MM.1S (cell line): ENCODE measurements at regions not wholly inside any gene's neighbourhood (a gene's known extent, or its start where the extent isn't known, plus 50 kb on each side); places are given as distances from the start of the nearest gene placed in this dataset.

Source experiments
- DNase-seq: peaks from one replicate; pipeline ENCODE4 v3.0.0-alpha.2; 2015
- H2AFZ ChIP-seq: fragments of 300-600 bp; sonication (generic); 2 replicates; pipeline ENCODE4 v1.6.0; 2016; ENCODE audit warnings: antibody characterized with exemption, low read length
- H3F3A ChIP-seq: fragments of 300-600 bp; sonication (generic); 2 replicates; pipeline ENCODE4 v1.6.1; 2016; ENCODE audit warnings: mild to moderate bottlenecking, antibody characterized with exemption, low read length, moderate library complexity, mixed read lengths; ENCODE audit not compliant: insufficient read depth
- H3K27ac ChIP-seq: fragments of 300-600 bp; sonication (generic); 2 replicates; pipeline ENCODE4 v1.5.1; 2016; ENCODE audit warnings: mild to moderate bottlenecking, low read length
- H3K27me3 ChIP-seq: fragments of 300-600 bp; sonication (generic); replicated peaks from 2 replicates; pipeline ENCODE4 v1.6.0; 2016; ENCODE audit warnings: low read length; ENCODE audit not compliant: insufficient read depth
- H3K36me3 ChIP-seq: fragments of 300-600 bp; sonication (generic); replicated peaks from 2 replicates; pipeline ENCODE4 v1.6.1; 2016; ENCODE audit warnings: mild to moderate bottlenecking, low read length, mixed read lengths; ENCODE audit not compliant: insufficient read depth
- H3K4me1 ChIP-seq: fragments of 300-600 bp; sonication (generic); 2 replicates; pipeline ENCODE4 v1.6.1; 2016; ENCODE audit warnings: low read length, mixed read lengths
- H3K4me2 ChIP-seq: fragments of 300-600 bp; sonication (generic); 2 replicates; pipeline ENCODE4 v1.6.0; 2016; ENCODE audit warnings: low read depth, low read length
- H3K4me3 ChIP-seq: fragments of 300-600 bp; sonication (generic); 2 replicates; pipeline ENCODE4 v1.5.1; 2016; ENCODE audit warnings: low read length, mixed read lengths
- H3K79me2 ChIP-seq: fragments of 300-600 bp; sonication (generic); 2 replicates; pipeline ENCODE4 v1.6.1; 2016; ENCODE audit warnings: mixed run types, low read length, mixed read lengths
- H3K9ac ChIP-seq: fragments of 300-600 bp; sonication (generic); 2 replicates; pipeline ENCODE4 v1.6.1; 2016; ENCODE audit warnings: low read length, mixed read lengths
- H3K9me2 ChIP-seq: fragments of 300-600 bp; sonication (generic); replicated peaks from 2 replicates; pipeline ENCODE4 v1.6.1; 2016; ENCODE audit warnings: mild to moderate bottlenecking, low read length, mixed read lengths; ENCODE audit not compliant: insufficient read depth
- H3K9me3 ChIP-seq: fragments of 300-600 bp; sonication (generic); replicated peaks from 2 replicates; pipeline ENCODE4 v1.6.1; 2016; ENCODE audit warnings: mild to moderate bottlenecking, low read length, mixed read lengths; ENCODE audit not compliant: insufficient read depth
- H4K20me1 ChIP-seq: fragments of 300-600 bp; sonication (generic); 2 replicates; pipeline ENCODE4 v1.6.1; 2016; ENCODE audit warnings: mild to moderate bottlenecking, low read length, moderate library complexity, mixed read lengths; ENCODE audit not compliant: insufficient read depth
- EZH2 ChIP-seq: fragments of 300-600 bp; sonication (generic); optimal IDR thresholded peaks from 2 replicates; pipeline ENCODE3; 2017; ENCODE audit warnings: low read depth, mild to moderate bottlenecking, antibody characterized with exemption, low read length, mixed read lengths
- EZH2phosphoT487 ChIP-seq: fragments of 300-600 bp; sonication (generic); IDR thresholded peaks from 2 replicates; pipeline ENCODE4 v1.6.1; 2018; ENCODE audit warnings: antibody characterized with exemption, low read length
- TF ChIP-seq, protein P1 (sequence below): fragments of 300-600 bp; sonication (generic); IDR thresholded peaks from 2 replicates; pipeline ENCODE4 v1.5.1; 2016; ENCODE audit warnings: antibody characterized with exemption, low read length, mixed read lengths

GRCh38 chr20:21920211-21920610 lies 214.7 kb downstream of the PAX1 start:
- H3K9me2 ChIP-seq: no peaks in the 10 kb centered on the region
- TF ChIP-seq EZH2phosphoT487 (no peak), EZH2 (no peak)
- TF ChIP-seq, protein P1, sequence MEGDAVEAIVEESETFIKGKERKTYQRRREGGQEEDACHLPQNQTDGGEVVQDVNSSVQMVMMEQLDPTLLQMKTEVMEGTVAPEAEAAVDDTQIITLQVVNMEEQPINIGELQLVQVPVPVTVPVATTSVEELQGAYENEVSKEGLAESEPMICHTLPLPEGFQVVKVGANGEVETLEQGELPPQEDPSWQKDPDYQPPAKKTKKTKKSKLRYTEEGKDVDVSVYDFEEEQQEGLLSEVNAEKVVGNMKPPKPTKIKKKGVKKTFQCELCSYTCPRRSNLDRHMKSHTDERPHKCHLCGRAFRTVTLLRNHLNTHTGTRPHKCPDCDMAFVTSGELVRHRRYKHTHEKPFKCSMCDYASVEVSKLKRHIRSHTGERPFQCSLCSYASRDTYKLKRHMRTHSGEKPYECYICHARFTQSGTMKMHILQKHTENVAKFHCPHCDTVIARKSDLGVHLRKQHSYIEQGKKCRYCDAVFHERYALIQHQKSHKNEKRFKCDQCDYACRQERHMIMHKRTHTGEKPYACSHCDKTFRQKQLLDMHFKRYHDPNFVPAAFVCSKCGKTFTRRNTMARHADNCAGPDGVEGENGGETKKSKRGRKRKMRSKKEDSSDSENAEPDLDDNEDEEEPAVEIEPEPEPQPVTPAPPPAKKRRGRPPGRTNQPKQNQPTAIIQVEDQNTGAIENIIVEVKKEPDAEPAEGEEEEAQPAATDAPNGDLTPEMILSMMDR: no peak
- no peaks in the 10 kb centered on the region for H3K36me3 ChIP-seq
- no peaks in the 10 kb centered on the region for H3K9me3 ChIP-seq
- H3K4me1 ChIP-seq: no peaks in the 10 kb centered on the region
- no peaks in the 10 kb centered on the region for H4K20me1 ChIP-seq
- H3K79me2 ChIP-seq: no peaks in the 10 kb centered on the region
- no peak overlapping the region for H3K4me3 ChIP-seq
- no peak for DNase-seq
- no peak overlapping the region for H3K9ac ChIP-seq
- no peaks in the 10 kb centered on the region for H3K27me3 ChIP-seq
- no peak overlapping the region for H3K4me2 ChIP-seq
- no peaks in the 10 kb centered on the region for H3F3A ChIP-seq
- no peak overlapping the region for H3K27ac ChIP-seq
- H2AFZ ChIP-seq: no peak overlapping the region

GRCh38 chr20:21918398-21918797 lies 212.9 kb downstream of the PAX1 start:
- Histone ChIP-seq H3K4me3 (no peak overlapping the region), H3K79me2 (no peaks in the 10 kb centered on the region), H4K20me1 (no peaks in the 10 kb centered on the region), H3K4me1 (no peaks in the 10 kb centered on the region), H3K9me2 (no peaks in the 10 kb centered on the region), H3K9ac (no peak overlapping the region), H3K27ac (no peak overlapping the region), H3K36me3 (no peaks in the 10 kb centered on the region), H3K27me3 (no peaks in the 10 kb centered on the region), H2AFZ (no peak overlapping the region), H3K4me2 (no peak overlapping the region), H3F3A (no peaks in the 10 kb centered on the region), H3K9me3 (no peaks in the 10 kb centered on the region)
- no peak for DNase-seq
- TF ChIP-seq EZH2: no peak
- TF ChIP-seq EZH2phosphoT487: no peak
- TF ChIP-seq, protein P1: no peak

DNA sequence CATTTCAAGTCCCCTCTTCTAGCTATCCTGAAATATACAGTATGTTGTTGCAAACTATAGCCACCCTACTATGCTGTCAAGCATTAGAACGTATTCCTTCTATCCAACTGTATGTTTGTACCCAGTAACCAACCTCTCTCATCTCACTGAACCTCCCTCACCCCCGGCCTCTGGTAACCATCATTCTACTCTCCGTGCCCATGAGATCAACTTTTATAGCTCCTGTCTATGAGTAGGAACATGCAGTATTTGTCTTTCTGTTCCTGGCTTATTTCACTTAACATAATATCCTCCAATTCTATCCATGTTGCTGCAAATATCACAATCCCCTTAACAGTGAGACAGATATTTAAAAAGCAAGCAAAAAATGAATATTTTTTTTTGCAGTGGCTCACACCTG lies 196.9 kb downstream of the PAX1 start:
- no peak for TF ChIP-seq EZH2
- H3K4me2 ChIP-seq: no peak overlapping the region
- H3K79me2 ChIP-seq: no peaks in the 10 kb centered on the region
- H3K9me2 ChIP-seq: no peaks in the 10 kb centered on the region
- no peaks in the 10 kb centered on the region for H3K4me1 ChIP-seq
- no peak overlapping the region for H3K9ac ChIP-seq
- DNase-seq: no peak
- no peaks in the 10 kb centered on the region for H3K9me3 ChIP-seq
- no peaks in the 10 kb centered on the region for H3F3A ChIP-seq
- no peak overlapping the region for H2AFZ ChIP-seq
- no peaks in the 10 kb centered on the region for H3K27me3 ChIP-seq
- H4K20me1 ChIP-seq: no peaks in the 10 kb centered on the region
- no peaks in the 10 kb centered on the region for H3K36me3 ChIP-seq
- H3K27ac ChIP-seq: no peak overlapping the region
- no peak overlapping the region for H3K4me3 ChIP-seq

DNA sequence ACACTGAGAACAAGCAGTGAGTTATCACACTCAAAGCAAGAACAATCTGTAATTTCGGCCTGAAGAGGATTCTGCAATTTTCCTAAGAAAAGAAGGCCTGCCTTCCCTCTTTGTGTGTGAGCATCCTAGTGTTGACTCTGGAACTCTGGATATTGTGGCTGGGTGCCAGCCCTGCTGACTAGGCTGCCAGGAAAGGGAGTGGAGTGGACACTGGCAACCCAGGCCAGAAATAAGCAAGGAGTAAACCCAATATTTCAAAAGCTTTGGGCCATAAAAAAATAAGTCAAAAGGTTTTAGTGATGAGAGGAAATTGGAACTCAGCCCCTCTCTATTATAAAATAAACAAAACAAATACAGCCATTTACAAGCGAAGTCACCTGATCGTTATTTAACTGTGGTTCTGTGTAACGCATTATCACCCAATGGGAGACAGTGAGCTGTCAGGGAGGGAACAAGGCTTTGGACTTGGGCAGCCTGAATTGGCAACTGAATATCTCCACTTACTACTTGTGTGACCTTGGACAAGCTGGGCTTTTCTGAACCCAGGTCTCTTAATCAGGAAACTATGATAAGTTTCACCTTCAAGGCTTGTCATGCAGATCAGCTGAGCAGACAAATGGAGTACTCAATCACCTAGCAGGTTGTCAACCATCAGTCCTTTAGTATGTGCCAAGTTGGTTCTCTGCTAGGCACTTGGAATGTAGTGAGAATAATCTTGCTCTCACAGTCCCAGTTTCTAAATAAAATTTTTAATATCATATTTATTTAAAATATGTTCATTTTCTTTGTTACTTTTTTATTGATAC lies 196.2 kb downstream of the PAX1 start:
- H3K27me3 ChIP-seq: no peaks in the 10 kb centered on the region
- H3F3A ChIP-seq: no peaks in the 10 kb centered on the region
- H4K20me1 ChIP-seq: no peaks in the 10 kb centered on the region
- TF ChIP-seq EZH2 (no peak), EZH2phosphoT487 (no peak)
- TF ChIP-seq, protein P1: no peak
- H3K4me3 ChIP-seq: no peak overlapping the region
- no peaks in the 10 kb centered on the region for H3K9me3 ChIP-seq
- H3K9me2 ChIP-seq: no peaks in the 10 kb centered on the region
- H3K36me3 ChIP-seq: no peaks in the 10 kb centered on the region
- no peak overlapping the region for H3K27ac ChIP-seq
- no peak overlapping the region for H2AFZ ChIP-seq
- H3K79me2 ChIP-seq: no peaks in the 10 kb centered on the region
- DNase-seq: no peak
- no peak overlapping the region for H3K4me2 ChIP-seq
- no peaks in the 10 kb centered on the region for H3K4me1 ChIP-seq
- no peak overlapping the region for H3K9ac ChIP-seq
